ENCODE measurements at regions not wholly inside any gene's neighbourhood (a gene's known extent, or its start where the extent isn't known, plus 50 kb on each side); places are given as distances from the start of the nearest gene placed in this dataset.

GRCh38 chr4:157840648-157841047 is 332.2 kb downstream of the GASK1B start:
- no peak for DNase-seq

GRCh38 chr4:157840034-157840433 is 332.8 kb downstream of the GASK1B start:
- no peak for DNase-seq

- no peak for DNase-seq
These were observed 334.5 kb downstream of the GASK1B start for GRCh38 chr4:157838366-157838765.

- DNase-seq: no peak
These were observed 335.6 kb downstream of the GASK1B start for GRCh38 chr4:157837071-157837703.

- no peak for DNase-seq
These were observed 340.2 kb downstream of the GASK1B start for GRCh38 chr4:157832596-157832995.

GRCh38 chr4:157824021-157824420 is 348.8 kb downstream of the GASK1B start:
- DNase-seq: no peak

GRCh38 chr4:157821814-157822213 is 351.0 kb downstream of the GASK1B start:
- DNase-seq: no peak

- DNase-seq: no peak
These were observed 352.9 kb downstream of the GASK1B start for GRCh38 chr4:157819693-157820464.

- DNase-seq: no peak
These were observed 353.7 kb downstream of the GASK1B start for GRCh38 chr4:157818946-157819692.

GRCh38 chr4:157810137-157810774 is 362.6 kb downstream of the GASK1B start:
- no peak for DNase-seq

GRCh38 chr4:157808796-157809383 is 363.9 kb downstream of the GASK1B start:
- no peak for DNase-seq

- no peak for DNase-seq
These were observed 366.6 kb downstream of the GASK1B start for GRCh38 chr4:157806184-157806583.

- no peak for DNase-seq
These were observed 367.8 kb downstream of the GASK1B start for GRCh38 chr4:157804986-157805385.

- no peak for DNase-seq
These were observed 368.8 kb downstream of the GASK1B start for GRCh38 chr4:157803845-157804521.

- DNase-seq: no peak
These were observed 369.4 kb downstream of the GASK1B start for GRCh38 chr4:157803421-157803820.

- DNase-seq: no peak
These were observed 377.3 kb downstream of the GASK1B start for GRCh38 chr4:157795495-157795894.

GRCh38 chr4:157792716-157793115 is 380.1 kb downstream of the GASK1B start:
- DNase-seq: no peak

GRCh38 chr4:157791236-157791635 is 381.6 kb downstream of the GASK1B start:
- DNase-seq: no peak

GRCh38 chr4:157787618-157788017 is 385.2 kb downstream of the GASK1B start:
- no peak for DNase-seq

- DNase-seq: no peak
These were observed 391.5 kb downstream of the GASK1B start for GRCh38 chr4:157781361-157781760.

GRCh38 chr4:157779081-157779480 is 393.7 kb downstream of the GASK1B start:
- DNase-seq: no peak

GRCh38 chr4:157776930-157777528 is 395.8 kb downstream of the GASK1B start:
- no peak for DNase-seq
